DND-41 (cell line): ENCODE measurements at regions not wholly inside any gene's neighbourhood (a gene's known extent, or its start where the extent isn't known, plus 50 kb on each side); places are given as distances from the start of the nearest gene placed in this dataset.

ENCODE experiments used
- EZH2 ChIP-seq: IDR thresholded peaks from 3 replicates; pipeline ENCODE4 v1.6.1; 2012; ENCODE audit warnings: borderline replicate concordance, low read depth, mild to moderate bottlenecking, moderate library complexity, low read length, inconsistent platforms; ENCODE audit not compliant: severe bottlenecking
- TF ChIP-seq, protein P1 (sequence below): IDR thresholded peaks from 2 replicates; pipeline ENCODE4 v1.5.1; 2012; ENCODE audit warnings: borderline replicate concordance, low read length, moderate library complexity, mild to moderate bottlenecking; ENCODE audit not compliant: poor library complexity, severe bottlenecking; ENCODE audit errors: extremely low read depth

- TF ChIP-seq, protein P1, sequence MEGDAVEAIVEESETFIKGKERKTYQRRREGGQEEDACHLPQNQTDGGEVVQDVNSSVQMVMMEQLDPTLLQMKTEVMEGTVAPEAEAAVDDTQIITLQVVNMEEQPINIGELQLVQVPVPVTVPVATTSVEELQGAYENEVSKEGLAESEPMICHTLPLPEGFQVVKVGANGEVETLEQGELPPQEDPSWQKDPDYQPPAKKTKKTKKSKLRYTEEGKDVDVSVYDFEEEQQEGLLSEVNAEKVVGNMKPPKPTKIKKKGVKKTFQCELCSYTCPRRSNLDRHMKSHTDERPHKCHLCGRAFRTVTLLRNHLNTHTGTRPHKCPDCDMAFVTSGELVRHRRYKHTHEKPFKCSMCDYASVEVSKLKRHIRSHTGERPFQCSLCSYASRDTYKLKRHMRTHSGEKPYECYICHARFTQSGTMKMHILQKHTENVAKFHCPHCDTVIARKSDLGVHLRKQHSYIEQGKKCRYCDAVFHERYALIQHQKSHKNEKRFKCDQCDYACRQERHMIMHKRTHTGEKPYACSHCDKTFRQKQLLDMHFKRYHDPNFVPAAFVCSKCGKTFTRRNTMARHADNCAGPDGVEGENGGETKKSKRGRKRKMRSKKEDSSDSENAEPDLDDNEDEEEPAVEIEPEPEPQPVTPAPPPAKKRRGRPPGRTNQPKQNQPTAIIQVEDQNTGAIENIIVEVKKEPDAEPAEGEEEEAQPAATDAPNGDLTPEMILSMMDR: no peak
- no peak for TF ChIP-seq EZH2
These were observed 130.9 kb downstream of the SEC16B start for GRCh38 chr1:177838907-177839485.
